Keratinocyte (primary cell): ENCODE measurements at regions not wholly inside any gene's neighbourhood (a gene's known extent, or its start where the extent isn't known, plus 50 kb on each side); places are given as distances from the start of the nearest gene placed in this dataset.

Source experiments
- DNase-seq: peaks from one replicate; pipeline ENCODE4 v3.0.0-alpha.2; 2011; ENCODE audit warnings: low read depth, missing footprints, low spot score
- FAIRE-seq: peaks from 2 replicates; lab custom pipeline; 2011; peaks lifted over from hg19 to GRCh38; lab: Jason Lieb, UNC
- H2AFZ ChIP-seq: 2 replicates; pipeline ENCODE4 v1.6.0; 2012; ENCODE audit warnings: low read length, control low read depth, inconsistent platforms; ENCODE audit not compliant: control insufficient read depth
- H3K27ac ChIP-seq: 2 replicates; pipeline ENCODE4 v1.5.1; 2011; ENCODE audit warnings: low read length; ENCODE audit not compliant: control insufficient read depth, insufficient read depth
- H3K27me3 ChIP-seq: 3 replicates; pipeline ENCODE4 v1.6.0; 2011; ENCODE audit warnings: low read length; ENCODE audit not compliant: control insufficient read depth, insufficient read depth; ENCODE audit errors: extremely low read depth
- H3K36me3 ChIP-seq, 2 experiments: 2 replicates in 1 of 2; 3 replicates in 1 of 2; pipeline ENCODE4 v1.5.1; 2011; ENCODE audit warnings: low read length in 2 of 2, mild to moderate bottlenecking in 1 of 2; ENCODE audit not compliant: control insufficient read depth in 2 of 2, insufficient read depth in 2 of 2; ENCODE audit errors: extremely low read depth in 1 of 2
- H3K4me1 ChIP-seq: 3 replicates; pipeline ENCODE4 v1.5.1; 2011; ENCODE audit warnings: low read length; ENCODE audit not compliant: control insufficient read depth, insufficient read depth; ENCODE audit errors: extremely low read depth
- H3K4me2 ChIP-seq: 3 replicates; pipeline ENCODE4 v1.6.0; 2011; ENCODE audit warnings: low read depth, low read length; ENCODE audit not compliant: control insufficient read depth, insufficient read depth; ENCODE audit errors: extremely low read depth
- H3K4me3 ChIP-seq, 3 experiments: fragments of 200-600 bp in 1 of 3; sonication (generic) in 1 of 3; 2 replicates in 2 of 3; 3 replicates in 1 of 3; pipeline ENCODE4 v1.5.1; 2011 to 2016; ENCODE audit warnings: low read length in 3 of 3, mild to moderate bottlenecking in 3 of 3, control low read depth in 2 of 3, inconsistent platforms in 1 of 3, low read depth in 1 of 3, mixed read lengths in 1 of 3, mixed run types in 1 of 3, moderate library complexity in 1 of 3; ENCODE audit not compliant: control insufficient read depth in 2 of 3, insufficient read depth in 2 of 3; ENCODE audit errors: extremely low read depth in 1 of 3
- H3K79me2 ChIP-seq: 2 replicates; pipeline ENCODE4 v1.6.0; 2012; ENCODE audit warnings: low read length; ENCODE audit not compliant: control insufficient read depth, insufficient read depth
- H3K9ac ChIP-seq: 3 replicates; pipeline ENCODE4 v1.6.0; 2011; ENCODE audit warnings: low read length; ENCODE audit not compliant: control insufficient read depth, insufficient read depth; ENCODE audit errors: extremely low read depth
- H3K9me1 ChIP-seq: 3 replicates; pipeline ENCODE4 v1.6.0; 2011; ENCODE audit warnings: low read length; ENCODE audit not compliant: control insufficient read depth, insufficient read depth; ENCODE audit errors: extremely low read depth
- H3K9me3 ChIP-seq: 2 replicates; pipeline ENCODE4 v1.5.1; 2012; ENCODE audit warnings: low read depth, low read length; ENCODE audit not compliant: control insufficient read depth
- H4K20me1 ChIP-seq: 3 replicates; pipeline ENCODE4 v1.6.0; 2011; ENCODE audit warnings: low read length; ENCODE audit not compliant: control insufficient read depth, insufficient read depth; ENCODE audit errors: extremely low read depth
- EZH2 ChIP-seq: IDR thresholded peaks from one replicate; pipeline ENCODE4 v1.6.1; 2012; ENCODE audit warnings: inconsistent platforms, mild to moderate bottlenecking, low read length, moderate library complexity
- dilution Hi-C: fragments of 300-500 bp; cut with MboI; formaldehyde crosslinking; loops from one replicate; pipeline ENCODE4 v1.7.0; 2020; ENCODE audit warnings: low sequenced_read_pairs; ENCODE audit not compliant: extremely low pct_ligation_motif_present
- TF ChIP-seq, protein P1 (sequence below), 3 experiments: IDR thresholded peaks in 1 of 3; conservative IDR thresholded peaks in 1 of 3; optimal IDR thresholded peaks in 1 of 3; 2 replicates in 2 of 3; 3 replicates in 1 of 3; pipeline versions ENCODE3 to v1.5.1; 2011; ENCODE audit warnings: low read length in 3 of 3, mild to moderate bottlenecking in 3 of 3, moderate library complexity in 2 of 3, control low read depth in 1 of 3, inconsistent platforms in 1 of 3; ENCODE audit not compliant: insufficient read depth in 2 of 3; ENCODE audit errors: extremely low read depth in 1 of 3

DNA sequence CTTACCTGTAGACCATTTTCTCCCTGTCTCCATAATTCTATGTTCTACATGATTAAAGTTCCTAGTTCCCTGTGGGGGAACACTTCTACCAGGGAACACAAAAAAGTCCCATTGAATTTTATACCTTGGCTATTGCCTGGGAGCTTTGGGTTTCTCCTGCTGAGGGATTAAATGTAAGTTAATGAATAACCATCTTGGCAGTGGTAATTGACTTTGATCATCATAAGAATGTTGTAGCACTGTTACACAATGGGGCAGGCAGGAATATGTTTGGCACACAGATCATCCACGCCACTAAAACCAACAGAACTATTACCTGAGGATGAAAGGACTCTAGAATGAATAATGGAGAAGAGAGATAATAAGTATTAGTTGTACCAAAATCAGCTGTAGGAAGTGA lies 1106.2 kb upstream of the GJE1 start:
- no peaks in the 10 kb centered on the region for H3K9me3 ChIP-seq
- TF ChIP-seq, protein P1, sequence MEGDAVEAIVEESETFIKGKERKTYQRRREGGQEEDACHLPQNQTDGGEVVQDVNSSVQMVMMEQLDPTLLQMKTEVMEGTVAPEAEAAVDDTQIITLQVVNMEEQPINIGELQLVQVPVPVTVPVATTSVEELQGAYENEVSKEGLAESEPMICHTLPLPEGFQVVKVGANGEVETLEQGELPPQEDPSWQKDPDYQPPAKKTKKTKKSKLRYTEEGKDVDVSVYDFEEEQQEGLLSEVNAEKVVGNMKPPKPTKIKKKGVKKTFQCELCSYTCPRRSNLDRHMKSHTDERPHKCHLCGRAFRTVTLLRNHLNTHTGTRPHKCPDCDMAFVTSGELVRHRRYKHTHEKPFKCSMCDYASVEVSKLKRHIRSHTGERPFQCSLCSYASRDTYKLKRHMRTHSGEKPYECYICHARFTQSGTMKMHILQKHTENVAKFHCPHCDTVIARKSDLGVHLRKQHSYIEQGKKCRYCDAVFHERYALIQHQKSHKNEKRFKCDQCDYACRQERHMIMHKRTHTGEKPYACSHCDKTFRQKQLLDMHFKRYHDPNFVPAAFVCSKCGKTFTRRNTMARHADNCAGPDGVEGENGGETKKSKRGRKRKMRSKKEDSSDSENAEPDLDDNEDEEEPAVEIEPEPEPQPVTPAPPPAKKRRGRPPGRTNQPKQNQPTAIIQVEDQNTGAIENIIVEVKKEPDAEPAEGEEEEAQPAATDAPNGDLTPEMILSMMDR (optimal IDR thresholded peaks at IDR 0.05 in 1 of 3, IDR thresholded peaks at IDR 0.05 in 1 of 3, conservative IDR thresholded peaks at IDR 0.05 in 1 of 3; ENCODE audit: extremely low read depth in 1 of 3, insufficient read depth in 2 of 3, low read length in 3 of 3), result no peak
- TF ChIP-seq EZH2, result no peak
- H3K27me3 ChIP-seq, result no peaks in the 10 kb centered on the region
- H3K27ac ChIP-seq, result no peak overlapping the region
- H3K36me3 ChIP-seq, result no peaks in the 10 kb centered on the region
- H3K4me1 ChIP-seq, result no peaks in the 10 kb centered on the region
- no peak for FAIRE-seq
- H3K4me2 ChIP-seq, result no peak overlapping the region
- dilution Hi-C loops, result no loop called here
- H3K79me2 ChIP-seq, result no peaks in the 10 kb centered on the region
- H3K9me1 ChIP-seq, result no peaks in the 10 kb centered on the region
- DNase-seq, result no peak
- no peak overlapping the region for H2AFZ ChIP-seq
- no peaks in the 10 kb centered on the region for H4K20me1 ChIP-seq
- no peak overlapping the region for H3K4me3 ChIP-seq
- no peak overlapping the region for H3K9ac ChIP-seq

DNA sequence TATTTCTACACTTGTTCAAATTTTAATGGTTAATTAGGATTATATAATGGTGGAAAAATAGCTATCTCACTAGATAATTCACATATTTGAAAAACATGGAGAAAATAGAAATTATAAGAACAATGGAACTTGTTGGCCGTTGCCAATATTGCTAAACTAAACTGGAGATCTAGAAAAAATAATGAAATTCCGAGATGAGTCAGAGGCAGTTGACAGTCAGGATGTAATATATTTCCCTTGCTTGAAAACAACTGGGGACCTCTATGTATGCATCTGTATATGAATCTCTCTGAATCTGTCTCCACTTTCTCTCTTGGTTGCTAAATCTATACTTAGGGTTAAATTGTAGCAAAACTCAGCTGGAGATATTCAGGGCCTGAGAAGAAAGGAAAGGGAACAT lies 1108.2 kb upstream of the GJE1 start:
- no peaks in the 10 kb centered on the region for H3K79me2 ChIP-seq
- no peaks in the 10 kb centered on the region for H3K36me3 ChIP-seq
- H3K9me1 ChIP-seq, result no peaks in the 10 kb centered on the region
- H3K9me3 ChIP-seq, result no peaks in the 10 kb centered on the region
- FAIRE-seq (no peak), DNase-seq (no peak)
- no peaks in the 10 kb centered on the region for H3K27me3 ChIP-seq
- no peaks in the 10 kb centered on the region for H3K4me1 ChIP-seq
- H4K20me1 ChIP-seq, result no peaks in the 10 kb centered on the region
- H2AFZ ChIP-seq, result no peak overlapping the region
- H3K4me2 ChIP-seq, result no peak overlapping the region
- dilution Hi-C loops, result no loop called here
- H3K4me3 ChIP-seq, result no peak overlapping the region
- H3K27ac ChIP-seq, result no peak overlapping the region
- TF ChIP-seq, protein P1 (optimal IDR thresholded peaks at IDR 0.05 in 1 of 3, IDR thresholded peaks at IDR 0.05 in 1 of 3, conservative IDR thresholded peaks at IDR 0.05 in 1 of 3; ENCODE audit: extremely low read depth in 1 of 3, insufficient read depth in 2 of 3, low read length in 3 of 3), result no peak
- TF ChIP-seq EZH2, result no peak
- no peak overlapping the region for H3K9ac ChIP-seq
